K562 (cell line): ENCODE measurements at regions not wholly inside any gene's neighbourhood (a gene's known extent, or its start where the extent isn't known, plus 50 kb on each side); places are given as distances from the start of the nearest gene placed in this dataset.

Experiments used
- ATAC-seq: fragments of 200-7000 bp; cut with Tn5 transposase; 3 replicates; pipeline ENCODE4 v1.9.1; 2020; ENCODE audit warnings: moderate library complexity
- BruUV-seq: library from RNA; stranded (reverse); fragments of 400-500 nt; replicated peaks from 2 replicates; lab custom pipeline; 2021; lab: Mats Ljungman, UMichigan
- CTCF ChIA-PET: fragments of 300-600 bp; formaldehyde crosslinking; extraction: SDS; loops from one replicate; lab custom pipeline; 2021; ENCODE audit warnings: low intra/inter-chr PET ratio; lab: Yijun Ruan, JAX
- POLR2A ChIA-PET: fragments of 300-600, 350-650 bp; sonication (Branson Sonifier 250); formaldehyde crosslinking; extraction: SDS; loops from one replicate; lab custom pipeline; 2021; ENCODE audit warnings: antibody characterized with exemption, inconsistent platforms; lab: Yijun Ruan, JAX
- DNase-seq, 4 experiments: peaks; one replicate each; pipeline versions ENCODE4 v3.0.0 to v3.0.0-alpha.2; 2011 to 2018; ENCODE audit warnings: low spot score in 3 of 4, mixed read lengths in 3 of 4; ENCODE audit errors: extremely low read depth in 1 of 4
- FAIRE-seq: peaks from 2 replicates; lab custom pipeline; 2011; peaks lifted over from hg19 to GRCh38; lab: Jason Lieb, UNC
- H2AFZ ChIP-seq: 2 replicates; pipeline ENCODE4 v1.6.0; 2011; ENCODE audit warnings: low read depth, low read length, control low read depth, inconsistent platforms
- H3K27ac ChIP-seq: fragments of 200-600 bp; 3 replicates; pipeline ENCODE4 v1.8.0; 2011; ENCODE audit warnings: low read depth, mild to moderate bottlenecking, control low read depth, inconsistent platforms, low read length, moderate library complexity, mixed read lengths; ENCODE audit errors: extremely low read depth
- H3K27me3 ChIP-seq, 2 experiments: fragments of 300-600 bp in 1 of 2; 2 replicates in 1 of 2; 3 replicates in 1 of 2; pipeline versions ENCODE4 v1.6.0 to v1.8.0; 2011; ENCODE audit warnings: inconsistent platforms in 2 of 2, low read length in 2 of 2, mild to moderate bottlenecking in 1 of 2, mixed read lengths in 1 of 2, moderate library complexity in 1 of 2; ENCODE audit not compliant: control insufficient read depth in 2 of 2, insufficient read depth in 2 of 2
- H3K36me3 ChIP-seq: fragments of 300-600 bp; 3 replicates; pipeline ENCODE4 v1.8.0; 2011; ENCODE audit warnings: mild to moderate bottlenecking, low read length, inconsistent platforms; ENCODE audit not compliant: control insufficient read depth, insufficient read depth
- H3K4me1 ChIP-seq, 2 experiments: fragments of 200-600 bp in 1 of 2; replicated peaks in 1 of 2; 2 replicates in 1 of 2; 3 replicates in 1 of 2; pipeline versions ENCODE4 v1.5.1 to v1.8.0; 2011; ENCODE audit warnings: inconsistent platforms in 2 of 2, low read length in 2 of 2, mild to moderate bottlenecking in 1 of 2, mixed read lengths in 1 of 2, moderate library complexity in 1 of 2; ENCODE audit not compliant: control insufficient read depth in 2 of 2, insufficient read depth in 2 of 2
- H3K4me2 ChIP-seq: 2 replicates; pipeline ENCODE4 v1.6.1; 2011; ENCODE audit warnings: low read length, control low read depth, inconsistent platforms, mixed read lengths; ENCODE audit not compliant: insufficient read depth
- H3K4me3 ChIP-seq: fragments of 200-600 bp; sonication (generic), shearing (Covaris generic); 2 replicates; pipeline ENCODE4 v1.5.1; 2016; ENCODE audit warnings: control low read depth, inconsistent platforms
- H3K79me2 ChIP-seq: fragments of 200-600 bp; 3 replicates; pipeline ENCODE4 v1.8.0; 2011; ENCODE audit warnings: low read length, inconsistent platforms; ENCODE audit not compliant: control insufficient read depth, insufficient read depth
- H3K9ac ChIP-seq, 2 experiments: 2 replicates each; pipeline versions ENCODE4 v1.6.0 to v1.6.1; 2011; ENCODE audit warnings: low read depth in 2 of 2, low read length in 2 of 2, control low read depth in 1 of 2, inconsistent platforms in 1 of 2, mild to moderate bottlenecking in 1 of 2, mixed read lengths in 1 of 2; ENCODE audit not compliant: insufficient read depth in 1 of 2
- H3K9me1 ChIP-seq: one replicate; pipeline ENCODE4 v1.6.0; 2011; ENCODE audit warnings: inconsistent platforms, mild to moderate bottlenecking, low read length, moderate library complexity; ENCODE audit not compliant: control insufficient read depth, insufficient read depth
- H3K9me3 ChIP-seq: replicated peaks from 2 replicates; pipeline ENCODE4 v1.5.1; 2011; ENCODE audit warnings: low read depth, low read length, inconsistent platforms; ENCODE audit not compliant: control insufficient read depth, insufficient read depth
- H4K20me1 ChIP-seq: replicated peaks from 2 replicates; pipeline ENCODE4 v1.6.1; 2011; ENCODE audit warnings: low read length, inconsistent platforms, mixed read lengths; ENCODE audit not compliant: control insufficient read depth, insufficient read depth
- AFF1 ChIP-seq, 2 experiments: fragments of 450-650 bp; IDR thresholded peaks; 2 replicates each; pipeline ENCODE4 v1.6.1; 2018; ENCODE audit warnings: mild to moderate bottlenecking in 2 of 2, low read depth in 1 of 2; ENCODE audit not compliant: partially characterized antibody in 2 of 2
- CLOCK ChIP-seq: fragments of 250-450 bp; sonication (Bioruptor Pico); IDR thresholded peaks from 2 replicates; pipeline ENCODE4 v1.4.0; 2020; ENCODE audit warnings: mild to moderate bottlenecking, moderate library complexity, borderline replicate concordance
- DLX4 ChIP-seq: fragments of 250-450 bp; sonication (Bioruptor Pico); IDR thresholded peaks from 2 replicates; pipeline ENCODE4 v1.6.1; 2021; ENCODE audit warnings: mild to moderate bottlenecking
- ETS1 ChIP-seq: conservative IDR thresholded peaks from 2 replicates; pipeline ENCODE4 v1.6.1; 2011; ENCODE audit warnings: low read depth, mild to moderate bottlenecking, low read length; ENCODE audit not compliant: control insufficient read depth
- MAFK ChIP-seq: IDR thresholded peaks from 2 replicates; pipeline ENCODE4 v1.6.1; 2011; ENCODE audit warnings: low read length, improper control_type of control experiment
- NR2C1 ChIP-seq, 2 experiments: fragments of 450-650 bp; IDR thresholded peaks; 2 replicates each; pipeline ENCODE4 v1.6.1; 2017; ENCODE audit warnings: mild to moderate bottlenecking in 2 of 2, antibody characterized with exemption in 1 of 2, inconsistent platforms in 1 of 2, missing compliant biosample characterization in 1 of 2, missing genetic modification characterization in 1 of 2
- RBBP5 ChIP-seq: fragments of 200-600 bp; sonication (generic); IDR thresholded peaks from 2 replicates; pipeline ENCODE4 v1.6.1; 2012; ENCODE audit warnings: borderline replicate concordance, mild to moderate bottlenecking, low read length, control low read depth, inconsistent platforms; ENCODE audit not compliant: insufficient read depth, poor library complexity, severe bottlenecking
- SMARCC2 ChIP-seq: fragments of 450-650 bp; IDR thresholded peaks from 2 replicates; pipeline ENCODE4 v1.6.1; 2017; ENCODE audit warnings: antibody characterized with exemption, moderate library complexity, mild to moderate bottlenecking, low read depth
- TSC22D4 ChIP-seq: fragments of 450-650 bp; IDR thresholded peaks from 2 replicates; pipeline ENCODE4 v1.6.1; 2016; ENCODE audit warnings: missing genetic modification characterization, missing biosample characterization, control low read depth
- ZNF121 ChIP-seq: sonication (generic); formaldehyde crosslinking; conservative IDR thresholded peaks from 2 replicates; pipeline ENCODE4 v1.8.0; 2022; ENCODE audit warnings: missing genetic modification reagents
- ZNF184 ChIP-seq: sonication (generic); formaldehyde crosslinking; IDR thresholded peaks from 2 replicates; pipeline ENCODE4 v1.5.0; 2020; ENCODE audit warnings: missing genetic modification reagents
- ZNF316 ChIP-seq: fragments of 450-650 bp; IDR thresholded peaks from 2 replicates; pipeline ENCODE4 v1.6.1; 2016
- ZNF445 ChIP-seq: fragments of 250-450 bp; sonication (Bioruptor Pico); IDR thresholded peaks from 2 replicates; pipeline ENCODE4 v1.4.0; 2020; ENCODE audit warnings: low read depth, mild to moderate bottlenecking, moderate library complexity
- ZNF589 ChIP-seq: fragments of 200-800 bp; sonication (Bioruptor generic); IDR thresholded peaks from 2 replicates; pipeline ENCODE4 v1.6.1; 2016; ENCODE audit warnings: low read depth, missing genetic modification characterization, missing compliant biosample characterization
- ZNF778 ChIP-seq: fragments of 450-650 bp; formaldehyde crosslinking; IDR thresholded peaks from 2 replicates; pipeline ENCODE4 v1.4.0; 2020; ENCODE audit warnings: mild to moderate bottlenecking, moderate library complexity
- WGBS: fragments of 100-300 bp; shearing (Covaris generic); methylation state at CpG from one replicate; pipeline ENCODE4 v1.1.6; 2016; ENCODE audit warnings: low coverage, mixed read lengths; ENCODE audit not compliant: insufficient coverage; ENCODE audit errors: missing lambda C conversion rate; 5-methylcytosine and 5-hydroxymethylcytosine counted together
- in situ Hi-C: fragments of 300-500 bp; cut with MboI; formaldehyde crosslinking; loops from 4 replicates; pipeline ENCODE4 v1.15.0; 2018; ENCODE audit warnings: inconsistent platforms, mixed read lengths
- intact Hi-C: fragments of 100-400 bp; cut with micrococcal nuclease; formaldehyde crosslinking; loops from 2 replicates; pipeline ENCODE4 v1.14.2; 2022

GRCh38 chr14:65878586-65878985 is 466.1 kb downstream of the FUT8 start:
- H2AFZ ChIP-seq = no peak overlapping the region
- ChIA-PET CTCF (no interaction called here), POLR2A (no interaction called here)
- H4K20me1 ChIP-seq = no peaks in the 10 kb centered on the region
- no peaks in the 10 kb centered on the region for H3K4me1 ChIP-seq
- 0% methylated on average over 4 of the region's 4 CpGs for WGBS
- in situ Hi-C loops (no loop called here), intact Hi-C loops (no loop called here)
- FAIRE-seq = no peak
- H3K9ac ChIP-seq = no peak overlapping the region
- H3K4me2 ChIP-seq = no peak overlapping the region
- no peaks in the 10 kb centered on the region for H3K36me3 ChIP-seq
- H3K9me3 ChIP-seq = no peaks in the 10 kb centered on the region
- H3K79me2 ChIP-seq = no peaks in the 10 kb centered on the region
- H3K27ac ChIP-seq = no peak overlapping the region
- 0 out of 5 replicates have a peak, but pooled peaks cover 0 to 4% of the 10 kb centered on the region in 2 experiments for H3K27me3 ChIP-seq
- no peak for DNase-seq
- no peaks in the 10 kb centered on the region for H3K9me1 ChIP-seq
- no peak for ATAC-seq
- no TSS peak for BruUV-seq
- no peak overlapping the region for H3K4me3 ChIP-seq
- TF ChIP-seq MAFK = 0 out of 2 replicates have a peak, but pooled peaks have one; percentile 9
- no peak for TF ChIP-seq RBBP5
- no peak for TF ChIP-seq ZNF778 (CRISPR knock-in tag)
- no peak for TF ChIP-seq TSC22D4 (tag)
- TF ChIP-seq ZNF589 (CRISPR knock-in tag) = no peak
- TF ChIP-seq DLX4 (CRISPR knock-in tag) = no peak
- no peak for TF ChIP-seq ZNF121
- TF ChIP-seq ZNF316 = peak; percentile 60
- TF ChIP-seq CLOCK (CRISPR knock-in tag) = no peak
- no peak for TF ChIP-seq AFF1 (IDR thresholded peaks at IDR 0.05; ENCODE audit: low read depth in 1 of 2, partially characterized antibody in 2 of 2)
- TF ChIP-seq SMARCC2 = no peak
- TF ChIP-seq ZNF184 (CRISPR knock-in tag) = no peak
- no peak for TF ChIP-seq NR2C1 (IDR thresholded peaks at IDR 0.05)
- TF ChIP-seq NR2C1 (tag; IDR thresholded peaks at IDR 0.05) = no peak
- no peak for TF ChIP-seq ETS1
- no peak for TF ChIP-seq ZNF445
